ENCODE measurements at regions not wholly inside any gene's neighbourhood (a gene's known extent, or its start where the extent isn't known, plus 50 kb on each side); places are given as distances from the start of the nearest gene placed in this dataset.

DNA sequence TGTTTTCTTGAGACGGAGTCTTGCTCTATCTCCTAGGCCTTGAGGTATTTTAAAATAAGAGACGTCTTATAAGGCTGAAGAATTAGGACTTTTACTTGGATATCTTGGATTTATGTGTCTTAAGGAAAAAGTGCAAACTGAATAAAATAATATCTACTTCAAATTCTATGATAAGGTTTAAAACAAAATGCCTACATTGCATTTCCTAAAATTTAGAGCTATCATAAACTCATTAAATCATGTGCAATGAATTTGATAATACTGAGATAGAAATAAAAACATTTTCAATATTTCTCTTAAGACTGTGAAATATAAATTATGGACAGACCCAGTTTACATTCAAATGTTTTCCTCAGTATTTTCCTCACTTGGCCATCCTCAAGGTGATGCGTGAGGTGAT, 729.5 kb upstream of the LMO3 start:
- Histone ChIP-seq H3K9me3 (peaks cover 0 to 6% (median 0%) of the 10 kb centered on the region in 4 donors), H3K4me3 (no peak overlapping the region), H3K4me1 (no peaks in the 10 kb centered on the region), H3K36me3 (no peaks in the 10 kb centered on the region), H3K27ac (no peak overlapping the region), H3K27me3 (no peaks in the 10 kb centered on the region)
- TF ChIP-seq, protein P1, sequence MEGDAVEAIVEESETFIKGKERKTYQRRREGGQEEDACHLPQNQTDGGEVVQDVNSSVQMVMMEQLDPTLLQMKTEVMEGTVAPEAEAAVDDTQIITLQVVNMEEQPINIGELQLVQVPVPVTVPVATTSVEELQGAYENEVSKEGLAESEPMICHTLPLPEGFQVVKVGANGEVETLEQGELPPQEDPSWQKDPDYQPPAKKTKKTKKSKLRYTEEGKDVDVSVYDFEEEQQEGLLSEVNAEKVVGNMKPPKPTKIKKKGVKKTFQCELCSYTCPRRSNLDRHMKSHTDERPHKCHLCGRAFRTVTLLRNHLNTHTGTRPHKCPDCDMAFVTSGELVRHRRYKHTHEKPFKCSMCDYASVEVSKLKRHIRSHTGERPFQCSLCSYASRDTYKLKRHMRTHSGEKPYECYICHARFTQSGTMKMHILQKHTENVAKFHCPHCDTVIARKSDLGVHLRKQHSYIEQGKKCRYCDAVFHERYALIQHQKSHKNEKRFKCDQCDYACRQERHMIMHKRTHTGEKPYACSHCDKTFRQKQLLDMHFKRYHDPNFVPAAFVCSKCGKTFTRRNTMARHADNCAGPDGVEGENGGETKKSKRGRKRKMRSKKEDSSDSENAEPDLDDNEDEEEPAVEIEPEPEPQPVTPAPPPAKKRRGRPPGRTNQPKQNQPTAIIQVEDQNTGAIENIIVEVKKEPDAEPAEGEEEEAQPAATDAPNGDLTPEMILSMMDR (IDR thresholded peaks at IDR 0.05): no peak
- TF ChIP-seq POLR2A (IDR thresholded peaks at IDR 0.05): no peak
- no peak for TF ChIP-seq EP300 (IDR thresholded peaks at IDR 0.05)
- WGBS, 2 donors: 83 to 90% methylated on average over 3 of the region's 3 CpGs
- DNase-seq (ENCODE audit: low spot score in 2 of 2): no peak

- no peak for TF ChIP-seq EP300 (IDR thresholded peaks at IDR 0.05)
- TF ChIP-seq, protein P1 (IDR thresholded peaks at IDR 0.05): no peak
- TF ChIP-seq POLR2A (IDR thresholded peaks at IDR 0.05): no peak
- DNase-seq (ENCODE audit: low spot score in 2 of 2): no peak
- Histone ChIP-seq H3K4me1 (no peaks in the 10 kb centered on the region), H3K4me3 (no peak overlapping the region), H3K27me3 (no peaks in the 10 kb centered on the region), H3K36me3 (no peaks in the 10 kb centered on the region), H3K9me3 (no peaks in the 10 kb centered on the region), H3K27ac (no peak overlapping the region)
- 76 to 83% methylated on average over 3 of the region's 3 CpGs for WGBS, 2 donors
These were observed 728.8 kb upstream of the LMO3 start for GRCh38 chr12:17334784-17335183.

DNA sequence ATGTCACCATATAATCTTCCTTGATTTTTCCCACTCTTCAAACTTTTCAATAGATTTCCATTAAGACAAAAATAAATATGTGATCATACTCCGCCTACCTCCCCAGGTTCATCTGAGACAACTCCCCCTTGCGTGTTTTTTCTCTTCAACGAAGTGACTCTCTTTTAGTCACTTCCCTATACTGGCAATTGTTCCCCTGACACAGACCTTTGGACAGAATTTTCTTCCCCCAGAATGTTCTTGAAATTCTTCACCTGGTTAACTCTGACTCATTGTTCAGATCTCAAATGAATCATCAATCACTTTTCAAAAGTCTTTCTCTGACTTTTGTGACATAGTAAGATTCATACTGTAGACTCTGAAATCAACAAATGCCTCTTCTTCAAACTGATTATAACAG, 727.3 kb upstream of the LMO3 start:
- no peaks in the 10 kb centered on the region for H3K36me3 ChIP-seq
- no peak for DNase-seq (ENCODE audit: low spot score in 2 of 2)
- no peak overlapping the region for H3K27ac ChIP-seq
- no peaks in the 10 kb centered on the region for H3K9me3 ChIP-seq
- TF ChIP-seq, protein P1 (IDR thresholded peaks at IDR 0.05): no peak
- no peak for TF ChIP-seq EP300 (IDR thresholded peaks at IDR 0.05)
- TF ChIP-seq POLR2A (IDR thresholded peaks at IDR 0.05): no peak
- no peaks in the 10 kb centered on the region for H3K27me3 ChIP-seq
- no peaks in the 10 kb centered on the region for H3K4me1 ChIP-seq
- 86% methylated on average over 3 of the region's 3 CpGs for WGBS, 2 donors
- no peak overlapping the region for H3K4me3 ChIP-seq

- WGBS, 2 donors: 54 to 64% methylated on average over 2 of the region's 2 CpGs
- no peak overlapping the region for H3K27ac ChIP-seq
- no peaks in the 10 kb centered on the region for H3K36me3 ChIP-seq
- no peaks in the 10 kb centered on the region for H3K4me1 ChIP-seq
- no peaks in the 10 kb centered on the region for H3K9me3 ChIP-seq
- DNase-seq (ENCODE audit: low spot score in 2 of 2): no peak
- TF ChIP-seq EP300 (IDR thresholded peaks at IDR 0.05) (no peak), POLR2A (IDR thresholded peaks at IDR 0.05) (no peak)
- TF ChIP-seq, protein P1 (IDR thresholded peaks at IDR 0.05): no peak
- H3K4me3 ChIP-seq: no peak overlapping the region
- no peaks in the 10 kb centered on the region for H3K27me3 ChIP-seq
These were observed 720.7 kb upstream of the LMO3 start for GRCh38 chr12:17326649-17327048.

- 81 to 96% methylated on average over 2 of the region's 2 CpGs for WGBS, 2 donors
- Histone ChIP-seq H3K9me3 (peaks cover 0 to 11% (median 0%) of the 10 kb centered on the region in 4 donors), H3K27ac (no peak overlapping the region), H3K36me3 (no peaks in the 10 kb centered on the region), H3K4me3 (no peak overlapping the region), H3K4me1 (no peaks in the 10 kb centered on the region), H3K27me3 (no peaks in the 10 kb centered on the region)
- TF ChIP-seq EP300 (IDR thresholded peaks at IDR 0.05) (no peak), POLR2A (IDR thresholded peaks at IDR 0.05) (no peak)
- TF ChIP-seq, protein P1 (IDR thresholded peaks at IDR 0.05): no peak
- no peak for DNase-seq (ENCODE audit: low spot score in 2 of 2)
These were observed 716.1 kb upstream of the LMO3 start for GRCh38 chr12:17322090-17322489.
